GM12872 (cell line): ENCODE measurements at regions not wholly inside any gene's neighbourhood (a gene's known extent, or its start where the extent isn't known, plus 50 kb on each side); places are given as distances from the start of the nearest gene placed in this dataset.

Experiments used
- TF ChIP-seq, protein P1 (sequence below): IDR thresholded peaks from 3 replicates; pipeline ENCODE4 v1.5.1; 2011; ENCODE audit warnings: low read depth, mild to moderate bottlenecking, low read length, moderate library complexity; ENCODE audit not compliant: insufficient read depth

DNA sequence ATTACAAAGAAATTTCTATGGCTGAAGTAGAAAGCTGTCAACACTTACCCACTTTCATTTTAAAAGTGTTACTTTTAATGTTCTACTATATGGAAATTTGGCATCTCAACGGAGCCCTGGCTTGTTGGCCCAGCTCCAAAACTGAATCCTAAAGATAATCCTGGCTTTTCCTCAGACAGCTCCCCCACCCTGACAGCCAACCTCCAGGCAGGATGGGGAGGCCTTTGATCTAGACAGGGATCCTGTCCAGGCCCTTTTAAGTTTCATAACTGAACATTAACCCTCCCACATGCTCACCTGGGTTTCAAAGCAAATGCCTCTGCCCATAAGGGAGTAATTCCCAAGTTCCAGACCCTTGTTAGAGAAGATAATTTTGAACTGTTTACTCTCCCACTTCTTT is 99.3 kb upstream of the RALGPS2 start:
- TF ChIP-seq, protein P1, sequence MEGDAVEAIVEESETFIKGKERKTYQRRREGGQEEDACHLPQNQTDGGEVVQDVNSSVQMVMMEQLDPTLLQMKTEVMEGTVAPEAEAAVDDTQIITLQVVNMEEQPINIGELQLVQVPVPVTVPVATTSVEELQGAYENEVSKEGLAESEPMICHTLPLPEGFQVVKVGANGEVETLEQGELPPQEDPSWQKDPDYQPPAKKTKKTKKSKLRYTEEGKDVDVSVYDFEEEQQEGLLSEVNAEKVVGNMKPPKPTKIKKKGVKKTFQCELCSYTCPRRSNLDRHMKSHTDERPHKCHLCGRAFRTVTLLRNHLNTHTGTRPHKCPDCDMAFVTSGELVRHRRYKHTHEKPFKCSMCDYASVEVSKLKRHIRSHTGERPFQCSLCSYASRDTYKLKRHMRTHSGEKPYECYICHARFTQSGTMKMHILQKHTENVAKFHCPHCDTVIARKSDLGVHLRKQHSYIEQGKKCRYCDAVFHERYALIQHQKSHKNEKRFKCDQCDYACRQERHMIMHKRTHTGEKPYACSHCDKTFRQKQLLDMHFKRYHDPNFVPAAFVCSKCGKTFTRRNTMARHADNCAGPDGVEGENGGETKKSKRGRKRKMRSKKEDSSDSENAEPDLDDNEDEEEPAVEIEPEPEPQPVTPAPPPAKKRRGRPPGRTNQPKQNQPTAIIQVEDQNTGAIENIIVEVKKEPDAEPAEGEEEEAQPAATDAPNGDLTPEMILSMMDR = no peak

DNA sequence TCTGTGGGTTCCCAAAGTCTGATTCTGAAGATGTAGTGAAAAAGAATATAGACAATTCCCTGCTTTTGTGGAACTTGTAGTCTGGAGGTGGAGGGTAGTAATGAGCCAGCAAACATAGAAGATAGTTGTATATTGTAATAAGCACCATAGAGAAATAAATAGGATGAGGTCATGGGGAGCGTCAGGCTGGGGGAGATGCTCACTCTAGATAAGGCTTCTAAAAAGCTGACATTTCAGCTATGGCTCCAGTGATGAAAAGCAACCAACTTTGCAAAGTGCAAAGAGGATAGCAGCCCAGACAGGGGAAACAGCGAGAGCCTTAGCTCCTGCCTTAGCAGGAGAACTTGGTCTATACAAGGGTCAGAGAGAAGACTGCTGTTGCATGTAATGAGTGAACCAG is 98.0 kb upstream of the RALGPS2 start:
- TF ChIP-seq, protein P1 = no peak

DNA sequence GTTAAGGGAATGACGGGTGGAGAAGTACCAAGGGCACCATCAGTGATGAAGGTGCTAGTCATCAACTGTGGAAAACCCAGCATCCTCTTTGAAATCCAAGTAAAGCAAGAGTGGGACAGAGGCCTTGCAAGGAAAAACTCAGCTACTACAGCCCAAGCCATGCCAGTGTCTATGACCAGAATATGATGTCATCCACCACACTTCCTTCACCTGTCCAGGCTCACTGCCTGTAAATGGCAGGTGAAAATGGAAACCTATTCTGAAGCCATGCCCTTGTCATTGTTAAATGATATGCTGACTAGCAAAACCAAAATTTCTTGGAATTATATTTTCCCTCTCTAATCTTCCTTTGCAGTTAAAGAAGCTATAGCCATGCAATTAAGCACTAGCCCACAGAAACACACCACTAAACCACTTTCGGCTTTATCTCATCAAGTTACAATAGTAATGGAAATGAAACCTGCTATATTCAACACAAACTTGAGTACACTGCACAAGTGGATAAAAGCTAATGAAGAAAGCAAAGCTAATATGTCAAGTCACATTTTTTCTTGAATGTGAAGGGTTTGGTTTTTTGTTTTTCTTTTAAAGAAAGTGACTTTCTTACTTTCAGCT is 96.3 kb upstream of the RALGPS2 start:
- TF ChIP-seq, protein P1 = no peak

DNA sequence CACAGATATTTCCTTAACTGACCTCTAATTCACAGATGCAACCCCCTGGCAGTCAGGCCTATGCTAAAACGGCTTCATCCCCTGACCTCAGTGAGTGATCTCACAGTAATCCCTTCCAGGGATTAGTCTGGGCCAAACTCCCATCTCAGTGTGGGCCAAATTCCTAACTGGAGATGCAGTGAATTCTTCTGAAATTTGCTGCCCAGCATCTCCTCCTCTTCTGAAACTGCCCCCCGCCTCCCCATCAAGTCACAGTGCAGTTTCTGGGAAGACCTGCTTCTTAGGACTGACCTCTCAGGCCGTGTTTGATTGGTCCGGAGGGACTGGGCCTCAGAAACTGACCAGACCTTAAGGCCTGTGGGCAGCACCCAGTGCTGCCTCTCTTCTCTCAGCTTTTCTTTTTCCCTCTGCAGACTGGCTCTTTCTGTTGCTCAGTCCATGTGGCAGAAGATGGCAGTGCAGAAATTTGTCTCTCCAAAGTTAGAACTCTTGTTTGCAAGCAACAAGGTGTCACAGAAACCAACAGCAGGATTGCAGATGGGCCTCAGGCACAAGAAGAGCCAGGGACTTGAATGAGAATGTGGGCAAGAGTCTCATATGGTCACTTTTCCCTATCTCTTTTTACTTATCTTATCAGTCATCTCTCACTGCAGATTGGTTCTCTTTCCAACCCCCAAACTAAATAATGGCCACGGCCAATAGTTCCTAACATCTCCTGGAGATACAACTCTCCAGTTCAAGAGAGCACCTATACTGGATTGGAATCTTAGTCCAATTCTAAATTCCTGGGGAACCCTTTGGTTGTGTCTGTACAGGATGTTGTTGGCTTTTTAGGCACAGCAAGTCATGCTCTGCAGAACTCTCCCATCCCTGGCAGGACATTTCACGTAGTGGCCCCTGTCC is 95.5 kb upstream of the RALGPS2 start:
- TF ChIP-seq, protein P1 = no peak

DNA sequence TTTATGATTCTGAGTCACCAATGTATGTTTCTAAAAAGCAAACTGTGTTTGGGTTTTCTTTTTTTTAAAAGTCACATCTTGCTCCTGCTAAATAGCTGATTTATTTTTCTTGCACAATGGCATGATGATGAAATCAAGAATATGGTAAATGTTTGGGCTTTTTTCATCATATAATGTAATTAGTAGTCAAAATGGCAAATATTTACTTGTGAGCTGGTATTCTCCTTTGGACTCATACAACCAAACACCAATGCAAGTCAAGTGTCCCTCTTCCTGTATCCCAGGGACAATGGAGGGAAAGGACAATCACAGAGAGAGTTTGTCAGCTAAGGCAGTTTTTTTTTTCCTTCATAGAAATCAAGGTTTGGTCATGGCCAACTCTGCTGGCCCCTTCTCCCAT is 94.6 kb upstream of the RALGPS2 start:
- TF ChIP-seq, protein P1 = no peak

DNA sequence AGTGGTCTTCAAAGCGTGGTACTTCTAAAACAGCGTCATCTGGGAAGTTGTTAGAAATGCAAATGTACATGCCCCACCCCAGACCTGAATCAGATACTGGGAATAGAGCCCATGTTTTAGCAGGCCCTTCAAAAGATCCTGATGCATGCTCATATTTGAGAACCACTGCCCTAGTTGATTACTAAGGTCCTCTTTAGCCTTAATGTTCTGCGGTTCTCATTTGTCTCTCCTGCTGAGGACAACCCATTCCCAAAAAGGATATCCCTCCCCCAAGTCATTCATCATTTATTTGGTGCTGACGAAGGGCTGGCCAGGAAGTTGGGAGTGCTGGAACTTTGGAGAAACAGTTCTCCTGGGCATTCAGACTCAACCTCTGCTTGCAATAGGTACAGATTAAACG is 92.4 kb upstream of the RALGPS2 start:
- TF ChIP-seq, protein P1 = no peak

DNA sequence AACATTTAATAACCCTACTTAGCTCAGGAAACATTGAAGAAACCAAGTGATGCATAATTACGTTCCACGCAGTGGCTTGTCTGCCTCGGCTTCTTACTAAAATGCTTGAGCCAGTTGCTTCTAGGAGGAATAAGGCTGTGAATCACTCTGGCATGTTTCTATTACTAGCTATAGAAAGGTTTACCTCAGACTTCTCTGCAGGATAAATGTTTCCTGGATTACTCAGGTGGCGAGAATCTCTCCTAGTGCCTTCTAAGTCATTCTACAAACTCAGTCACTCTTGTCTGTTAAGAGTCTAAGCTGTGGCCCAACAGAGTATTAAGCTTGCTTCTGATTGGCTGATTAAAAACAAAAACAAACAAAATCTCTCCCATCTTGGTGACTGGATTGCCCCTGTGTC is 92.0 kb upstream of the RALGPS2 start:
- TF ChIP-seq, protein P1 = no peak
